GM21390 (cell line): ENCODE measurements at regions not wholly inside any gene's neighbourhood (a gene's known extent, or its start where the extent isn't known, plus 50 kb on each side); places are given as distances from the start of the nearest gene placed in this dataset.

Source experiments
- ATAC-seq: cut with Tn5 transposase; IDR thresholded peaks from one replicate; pipeline ENCODE4 v1.9.1; 2021; ENCODE audit not compliant: unreplicated experiment

GRCh38 chr10:113219446-113219845, 269.4 kb downstream of the TCF7L2 start:
- no peak for ATAC-seq

GRCh38 chr10:113221756-113222168, 271.7 kb downstream of the TCF7L2 start:
- no peak for ATAC-seq

- ATAC-seq: no peak
These were observed 272.2 kb downstream of the TCF7L2 start for GRCh38 chr10:113222207-113222606.

- ATAC-seq: no peak
These were observed 275.3 kb downstream of the TCF7L2 start for GRCh38 chr10:113225364-113225763.

GRCh38 chr10:113225903-113226302, 275.9 kb downstream of the TCF7L2 start:
- no peak for ATAC-seq

- no peak for ATAC-seq
These were observed 276.4 kb downstream of the TCF7L2 start for GRCh38 chr10:113226399-113226798.

GRCh38 chr10:113226831-113227445, 276.9 kb downstream of the TCF7L2 start:
- ATAC-seq: no peak

GRCh38 chr10:113228530-113228929, 278.5 kb downstream of the TCF7L2 start:
- no peak for ATAC-seq

GRCh38 chr10:113230011-113230610, 280.1 kb downstream of the TCF7L2 start:
- ATAC-seq: no peak

GRCh38 chr10:113232928-113233511, 283.0 kb downstream of the TCF7L2 start:
- peak; percentile 88 for ATAC-seq

GRCh38 chr10:113234481-113234880, 284.4 kb downstream of the TCF7L2 start:
- no peak for ATAC-seq

- ATAC-seq: no peak
These were observed 285.5 kb downstream of the TCF7L2 start for GRCh38 chr10:113235508-113235907.

GRCh38 chr10:113236998-113237397, 287.0 kb downstream of the TCF7L2 start:
- no peak for ATAC-seq

- ATAC-seq: no peak
These were observed 289.7 kb downstream of the TCF7L2 start for GRCh38 chr10:113239566-113240350.

- ATAC-seq: no peak
These were observed 290.7 kb downstream of the TCF7L2 start for GRCh38 chr10:113240736-113241135.

GRCh38 chr10:113241599-113242360, 291.7 kb downstream of the TCF7L2 start:
- no peak for ATAC-seq

- no peak for ATAC-seq
These were observed 293.3 kb downstream of the TCF7L2 start for GRCh38 chr10:113243311-113243710.

GRCh38 chr10:113244750-113245149, 294.7 kb downstream of the TCF7L2 start:
- no peak for ATAC-seq

GRCh38 chr10:113245286-113245685, 295.2 kb downstream of the TCF7L2 start:
- no peak for ATAC-seq

GRCh38 chr10:113247050-113247449, 297.0 kb downstream of the TCF7L2 start:
- no peak for ATAC-seq
